AG04449 (cell line): ENCODE measurements at regions not wholly inside any gene's neighbourhood (a gene's known extent, or its start where the extent isn't known, plus 50 kb on each side); places are given as distances from the start of the nearest gene placed in this dataset.

ENCODE experiments used
- CTCF ChIA-PET: fragments of 350-600 bp; formaldehyde crosslinking; extraction: SDS; loops from one replicate; lab custom pipeline; 2021; ENCODE audit warnings: antibody characterized with exemption; lab: Yijun Ruan, JAX
- POLR2A ChIA-PET: fragments of 400-600, 350-600 bp; formaldehyde crosslinking; extraction: SDS; loops from one replicate; lab custom pipeline; 2020; ENCODE audit warnings: antibody characterized with exemption, inconsistent platforms; lab: Yijun Ruan, JAX
- DNase-seq: peaks from one replicate; pipeline ENCODE4 v3.0.0-alpha.2; 2010; ENCODE audit warnings: low read depth, low spot score
- H3K4me3 ChIP-seq: 2 replicates; pipeline ENCODE4 v1.5.1; 2011; ENCODE audit warnings: low read depth, mild to moderate bottlenecking, control low read depth, low read length
- TF ChIP-seq, protein P1 (sequence below): IDR thresholded peaks from one replicate; pipeline ENCODE4 v1.5.1; 2011; ENCODE audit warnings: mild to moderate bottlenecking, moderate library complexity, low read length, control low read depth, inconsistent platforms; ENCODE audit not compliant: insufficient read depth; ENCODE audit errors: missing control alignments

GRCh38 chr15:61390138-61390537 is 161.0 kb upstream of the RORA start:
- CTCF ChIA-PET: no interaction called here
- TF ChIP-seq, protein P1, sequence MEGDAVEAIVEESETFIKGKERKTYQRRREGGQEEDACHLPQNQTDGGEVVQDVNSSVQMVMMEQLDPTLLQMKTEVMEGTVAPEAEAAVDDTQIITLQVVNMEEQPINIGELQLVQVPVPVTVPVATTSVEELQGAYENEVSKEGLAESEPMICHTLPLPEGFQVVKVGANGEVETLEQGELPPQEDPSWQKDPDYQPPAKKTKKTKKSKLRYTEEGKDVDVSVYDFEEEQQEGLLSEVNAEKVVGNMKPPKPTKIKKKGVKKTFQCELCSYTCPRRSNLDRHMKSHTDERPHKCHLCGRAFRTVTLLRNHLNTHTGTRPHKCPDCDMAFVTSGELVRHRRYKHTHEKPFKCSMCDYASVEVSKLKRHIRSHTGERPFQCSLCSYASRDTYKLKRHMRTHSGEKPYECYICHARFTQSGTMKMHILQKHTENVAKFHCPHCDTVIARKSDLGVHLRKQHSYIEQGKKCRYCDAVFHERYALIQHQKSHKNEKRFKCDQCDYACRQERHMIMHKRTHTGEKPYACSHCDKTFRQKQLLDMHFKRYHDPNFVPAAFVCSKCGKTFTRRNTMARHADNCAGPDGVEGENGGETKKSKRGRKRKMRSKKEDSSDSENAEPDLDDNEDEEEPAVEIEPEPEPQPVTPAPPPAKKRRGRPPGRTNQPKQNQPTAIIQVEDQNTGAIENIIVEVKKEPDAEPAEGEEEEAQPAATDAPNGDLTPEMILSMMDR: no peak
- no peak overlapping the region for H3K4me3 ChIP-seq
- DNase-seq: no peak
- POLR2A ChIA-PET: no interaction called here

DNA sequence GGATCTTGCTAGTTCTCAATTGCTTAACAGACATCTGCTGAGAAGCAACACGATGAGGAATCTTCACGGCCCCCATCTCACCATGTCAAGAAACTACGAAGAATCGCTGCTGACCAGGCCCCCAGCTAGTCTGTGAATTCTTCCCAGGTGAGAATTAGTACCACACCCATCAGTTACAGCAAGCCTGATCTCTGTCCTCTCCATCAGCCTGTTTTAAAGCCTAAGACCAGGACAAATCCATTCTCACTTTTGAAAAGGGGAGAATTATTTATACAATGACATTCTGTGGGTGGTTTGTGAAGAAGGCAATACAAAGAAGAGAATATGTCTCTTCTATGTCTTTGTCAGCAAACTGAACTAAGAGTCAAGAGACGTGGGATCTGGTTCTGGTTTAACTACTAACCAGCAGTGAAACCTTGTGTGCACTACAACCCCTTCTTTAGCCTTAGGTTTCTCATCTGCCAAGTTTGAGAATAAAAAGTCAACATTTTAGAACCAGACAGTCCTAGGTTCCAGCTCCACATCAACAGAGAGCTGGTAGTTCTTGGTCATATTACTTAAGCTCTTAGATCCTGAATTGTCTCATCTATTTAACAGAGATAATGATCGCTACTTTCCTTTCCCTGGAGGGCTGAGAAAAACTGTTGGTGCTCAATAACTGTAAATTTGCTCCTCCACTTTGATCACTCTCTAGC is 160.4 kb upstream of the RORA start:
- no peak for DNase-seq
- POLR2A ChIA-PET: no interaction called here
- TF ChIP-seq, protein P1: no peak
- H3K4me3 ChIP-seq: no peak overlapping the region
- CTCF ChIA-PET: no interaction called here

DNA sequence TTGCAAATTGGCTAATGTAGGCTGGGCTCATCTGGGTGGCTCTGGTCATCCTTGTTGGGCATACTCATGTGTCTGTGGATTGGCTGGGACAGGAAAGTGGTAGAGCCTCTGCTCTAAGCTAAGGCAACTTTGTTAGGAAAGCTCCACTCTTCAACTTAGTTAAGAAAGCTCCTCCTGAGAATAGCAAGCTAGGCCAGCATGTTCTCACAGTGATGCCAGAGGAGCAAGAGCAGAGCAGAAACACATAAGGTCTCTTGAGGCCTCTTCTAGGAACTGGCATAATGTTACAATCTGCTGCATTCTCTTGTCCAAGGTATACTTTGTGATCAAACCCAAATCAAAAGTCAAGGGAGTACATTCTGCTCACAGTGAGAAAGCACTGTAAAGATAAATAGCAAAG is 158.6 kb upstream of the RORA start:
- TF ChIP-seq, protein P1: no peak
- no peak overlapping the region for H3K4me3 ChIP-seq
- CTCF ChIA-PET: no interaction called here
- DNase-seq: no peak
- POLR2A ChIA-PET: no interaction called here

- no peak overlapping the region for H3K4me3 ChIP-seq
- CTCF ChIA-PET: no interaction called here
- POLR2A ChIA-PET: interaction anchor here (0.8 kb wide), 1 partner anchor 10 kb away, joined by 3 read pairs; no protein-coding TSS in a partner anchor
- TF ChIP-seq, protein P1: no peak
- DNase-seq: peak; percentile 91
Measured at GRCh38 chr15:61383421-61383820, 154.3 kb upstream of the RORA start.

- no peak for DNase-seq
- TF ChIP-seq, protein P1: no peak
- POLR2A ChIA-PET: interaction anchor here (0.8 kb wide), 1 partner anchor 11 kb away, joined by 3 read pairs; no protein-coding TSS in a partner anchor
- CTCF ChIA-PET: no interaction called here
- H3K4me3 ChIP-seq: no peak overlapping the region
Measured at GRCh38 chr15:61382927-61383326, 153.8 kb upstream of the RORA start.

DNA sequence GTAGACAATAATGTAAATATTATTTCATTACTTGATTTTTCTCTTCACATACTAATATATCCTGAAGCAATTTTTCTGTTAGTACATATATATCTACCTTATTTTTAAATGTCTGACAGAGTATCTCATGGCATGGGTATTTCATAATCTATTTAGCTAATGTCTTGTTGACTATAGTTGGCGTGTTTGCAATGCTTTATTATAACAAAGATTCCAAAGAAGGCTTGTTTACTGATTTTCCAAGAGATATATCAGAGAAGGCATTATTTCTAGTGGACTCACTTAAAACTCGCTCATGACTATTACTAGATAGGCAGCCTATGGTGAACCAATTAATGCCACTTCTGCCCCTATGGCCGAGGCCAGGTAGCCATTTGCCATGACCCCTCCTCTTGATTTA is 152.4 kb upstream of the RORA start:
- POLR2A ChIA-PET: no interaction called here
- no peak for DNase-seq
- CTCF ChIA-PET: no interaction called here
- no peak overlapping the region for H3K4me3 ChIP-seq
- TF ChIP-seq, protein P1: no peak
